H1 (cell line): ENCODE measurements at regions not wholly inside any gene's neighbourhood (a gene's known extent, or its start where the extent isn't known, plus 50 kb on each side); places are given as distances from the start of the nearest gene placed in this dataset.

Experiments
- CHD2 ChIP-seq: IDR thresholded peaks from 2 replicates; pipeline ENCODE4 v1.6.1; 2012; ENCODE audit warnings: low read length, improper control_type of control experiment
- CREB1 ChIP-seq: IDR thresholded peaks from 2 replicates; pipeline ENCODE4 v1.6.1; 2012; ENCODE audit warnings: inconsistent platforms
- CTBP2 ChIP-seq: IDR thresholded peaks from 2 replicates; pipeline ENCODE4 v1.7.0; 2011; ENCODE audit warnings: borderline replicate concordance, mild to moderate bottlenecking, moderate library complexity, mixed read lengths, low read length; ENCODE audit not compliant: insufficient read depth, insufficient read length
- MAX ChIP-seq: IDR thresholded peaks from 2 replicates; pipeline ENCODE4 v1.6.1; 2012; ENCODE audit warnings: inconsistent platforms
- NRF1 ChIP-seq: IDR thresholded peaks from 2 replicates; pipeline ENCODE4 v1.6.1; 2011; ENCODE audit warnings: mild to moderate bottlenecking, low read depth, low read length, improper control_type of control experiment
- POLR2A ChIP-seq, 2 experiments: IDR thresholded peaks; 1 replicate in 1 of 2; 2 replicates in 1 of 2; pipeline ENCODE4 v1.6.1; 2011; ENCODE audit warnings: low read depth in 2 of 2, low read length in 2 of 2, mild to moderate bottlenecking in 2 of 2; ENCODE audit errors: control extremely low read depth in 1 of 2
- RXRA ChIP-seq: IDR thresholded peaks from 2 replicates; pipeline ENCODE4 v1.6.1; 2011; ENCODE audit warnings: low read depth, mild to moderate bottlenecking, low read length, moderate library complexity; ENCODE audit not compliant: insufficient read depth
- SP2 ChIP-seq: IDR thresholded peaks from 2 replicates; pipeline ENCODE4 v1.6.1; 2012; ENCODE audit warnings: mild to moderate bottlenecking, low read length, inconsistent platforms

DNA sequence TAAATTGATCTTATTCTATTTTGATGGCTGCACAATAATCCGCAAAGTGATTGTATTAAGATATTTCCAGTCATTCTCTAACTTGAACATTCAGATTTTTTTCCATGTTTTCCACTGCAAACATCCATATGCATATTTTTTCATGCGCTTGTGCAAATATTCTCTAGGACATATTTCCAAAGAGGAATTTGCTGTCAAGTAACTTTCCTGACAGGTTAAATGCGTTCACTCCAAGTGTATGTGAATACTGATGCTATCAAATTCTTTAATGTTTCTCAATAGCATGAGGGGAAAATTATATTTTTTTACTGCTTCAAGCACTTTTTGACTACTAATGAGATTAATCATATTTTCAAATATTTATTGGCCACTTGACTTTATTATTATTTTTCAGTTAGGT is 135.3 kb upstream of the LGR5 start (continued):
- TF ChIP-seq RXRA (no peak), MAX (no peak), CHD2 (no peak), CTBP2 (no peak), SP2 (no peak), POLR2A (IDR thresholded peaks at IDR 0.05; ENCODE audit: control extremely low read depth in 1 of 2, low read depth in 2 of 2, low read length in 2 of 2) (no peak), CREB1 (no peak), NRF1 (no peak)
